ENCODE measurements at regions not wholly inside any gene's neighbourhood (a gene's known extent, or its start where the extent isn't known, plus 50 kb on each side); places are given as distances from the start of the nearest gene placed in this dataset.

GRCh38 chr11:56876621-56877275, 112.0 kb upstream of the OR5AK2 start:
- WGBS (ENCODE audit: insufficient coverage), result 80% methylated on average over 1 of the region's 3 CpGs
- no peak for TF ChIP-seq EZH2 (IDR thresholded peaks at IDR 0.05; ENCODE audit: borderline replicate concordance, insufficient read depth, low read depth, low read length, poor library complexity, severe bottlenecking)
- TF ChIP-seq, protein P1, sequence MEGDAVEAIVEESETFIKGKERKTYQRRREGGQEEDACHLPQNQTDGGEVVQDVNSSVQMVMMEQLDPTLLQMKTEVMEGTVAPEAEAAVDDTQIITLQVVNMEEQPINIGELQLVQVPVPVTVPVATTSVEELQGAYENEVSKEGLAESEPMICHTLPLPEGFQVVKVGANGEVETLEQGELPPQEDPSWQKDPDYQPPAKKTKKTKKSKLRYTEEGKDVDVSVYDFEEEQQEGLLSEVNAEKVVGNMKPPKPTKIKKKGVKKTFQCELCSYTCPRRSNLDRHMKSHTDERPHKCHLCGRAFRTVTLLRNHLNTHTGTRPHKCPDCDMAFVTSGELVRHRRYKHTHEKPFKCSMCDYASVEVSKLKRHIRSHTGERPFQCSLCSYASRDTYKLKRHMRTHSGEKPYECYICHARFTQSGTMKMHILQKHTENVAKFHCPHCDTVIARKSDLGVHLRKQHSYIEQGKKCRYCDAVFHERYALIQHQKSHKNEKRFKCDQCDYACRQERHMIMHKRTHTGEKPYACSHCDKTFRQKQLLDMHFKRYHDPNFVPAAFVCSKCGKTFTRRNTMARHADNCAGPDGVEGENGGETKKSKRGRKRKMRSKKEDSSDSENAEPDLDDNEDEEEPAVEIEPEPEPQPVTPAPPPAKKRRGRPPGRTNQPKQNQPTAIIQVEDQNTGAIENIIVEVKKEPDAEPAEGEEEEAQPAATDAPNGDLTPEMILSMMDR (IDR thresholded peaks at IDR 0.05), result no peak
- Histone ChIP-seq H3K79me2 (ENCODE audit: control insufficient read depth, insufficient read depth, low read length) (no peaks in the 10 kb centered on the region), H3K9me3 (ENCODE audit: control extremely low read depth in 1 of 3, control insufficient read depth in 2 of 3, insufficient read depth in 1 of 3, low read length in 2 of 3) (peaks cover 0 to 4% (median 0%) of the 10 kb centered on the region in 3 donors), H4K20me1 (ENCODE audit: control insufficient read depth, insufficient read depth, low read length, poor library complexity, severe bottlenecking) (no peaks in the 10 kb centered on the region), H3K4me3 (ENCODE audit: control extremely low read depth in 1 of 5, extremely low read depth in 1 of 5, insufficient read depth in 1 of 5, low read depth in 2 of 5, low read length in 4 of 5) (no peak overlapping the region), H3K27ac (ENCODE audit: low read length in 2 of 2) (no peak overlapping the region), H3K4me1 (ENCODE audit: control insufficient read depth in 2 of 2, insufficient read depth in 2 of 2, low read length in 2 of 2) (no peaks in the 10 kb centered on the region), H3K36me3 (replicated peaks in 1 of 2; ENCODE audit: control extremely low read depth in 1 of 2, control insufficient read depth in 1 of 2, extremely low read depth in 1 of 2, insufficient read depth in 2 of 2, low read length in 1 of 2) (no peaks in the 10 kb centered on the region), H3K27me3 (replicated peaks in 1 of 4; ENCODE audit: control extremely low read depth in 1 of 4, control insufficient read depth in 3 of 4, insufficient read depth in 4 of 4, low read length in 3 of 4) (no peaks in the 10 kb centered on the region), H2AFZ (ENCODE audit: insufficient read depth, low read depth, low read length, poor library complexity, severe bottlenecking) (no peak overlapping the region), H3K4me2 (replicated peaks; ENCODE audit: low read depth, low read length, poor library complexity, severe bottlenecking) (no peak overlapping the region), H3K9ac (ENCODE audit: low read length) (no peak overlapping the region)
- DNase-seq (no peak), ATAC-seq (ENCODE audit: low read depth) (no peak)
- no peaks in the 10 kb centered on the region for H3K27me3 Mint-ChIP-seq
- peaks cover 6% of the 10 kb centered on the region for H3K9me3 Mint-ChIP-seq (ENCODE audit: insufficient read depth)
- no peak overlapping the region for H3K27ac Mint-ChIP-seq
- intact Hi-C loops (cut with micrococcal nuclease), result no loop called here
- no peaks in the 10 kb centered on the region for H3K4me1 Mint-ChIP-seq
- no peak overlapping the region for H3K4me3 Mint-ChIP-seq
- ChIA-PET CTCF (no interaction called here), POLR2A (no interaction called here)

DNA sequence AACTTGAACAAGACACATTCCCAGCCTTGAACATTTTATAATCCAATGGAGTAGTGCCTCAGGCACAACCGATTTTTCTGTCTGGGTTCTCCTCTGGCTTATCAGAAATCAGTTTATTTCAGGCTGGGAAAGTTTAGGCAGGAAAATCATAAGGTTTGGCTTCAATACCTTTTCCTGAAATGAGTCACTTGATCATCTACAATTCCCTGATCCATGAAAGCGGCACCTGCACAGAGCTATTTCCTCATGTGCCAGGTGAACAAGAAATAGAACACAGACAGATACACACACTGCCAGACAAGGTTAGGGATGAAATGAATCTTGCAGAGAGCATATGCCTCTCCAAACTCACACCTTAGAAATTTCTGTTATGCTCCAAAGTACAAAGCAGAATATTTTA, 106.7 kb upstream of the OR9G4 start:
- ATAC-seq (ENCODE audit: low read depth) (no peak), DNase-seq (no peak)
- Histone ChIP-seq H4K20me1 (ENCODE audit: control insufficient read depth, insufficient read depth, low read length, poor library complexity, severe bottlenecking) (no peaks in the 10 kb centered on the region), H3K9me3 (ENCODE audit: control extremely low read depth in 1 of 3, control insufficient read depth in 2 of 3, insufficient read depth in 1 of 3, low read length in 2 of 3) (no peaks in the 10 kb centered on the region), H3K79me2 (ENCODE audit: control insufficient read depth, insufficient read depth, low read length) (no peaks in the 10 kb centered on the region), H2AFZ (ENCODE audit: insufficient read depth, low read depth, low read length, poor library complexity, severe bottlenecking) (no peak overlapping the region), H3K27me3 (replicated peaks in 1 of 4; ENCODE audit: control extremely low read depth in 1 of 4, control insufficient read depth in 3 of 4, insufficient read depth in 4 of 4, low read length in 3 of 4) (no peaks in the 10 kb centered on the region), H3K4me3 (ENCODE audit: control extremely low read depth in 1 of 5, extremely low read depth in 1 of 5, insufficient read depth in 1 of 5, low read depth in 2 of 5, low read length in 4 of 5) (no peak overlapping the region), H3K27ac (ENCODE audit: low read length in 2 of 2) (no peak overlapping the region), H3K9ac (ENCODE audit: low read length) (no peak overlapping the region), H3K36me3 (replicated peaks in 1 of 2; ENCODE audit: control extremely low read depth in 1 of 2, control insufficient read depth in 1 of 2, extremely low read depth in 1 of 2, insufficient read depth in 2 of 2, low read length in 1 of 2) (no peaks in the 10 kb centered on the region), H3K4me2 (replicated peaks; ENCODE audit: low read depth, low read length, poor library complexity, severe bottlenecking) (no peak overlapping the region), H3K4me1 (ENCODE audit: control insufficient read depth in 2 of 2, insufficient read depth in 2 of 2, low read length in 2 of 2) (no peaks in the 10 kb centered on the region)
- Mint-ChIP-seq H3K4me3 (no peak overlapping the region), H3K27ac (no peak overlapping the region), H3K9me3 (ENCODE audit: insufficient read depth) (no peaks in the 10 kb centered on the region), H3K4me1 (no peaks in the 10 kb centered on the region), H3K27me3 (no peaks in the 10 kb centered on the region)
- ChIA-PET POLR2A (no interaction called here), CTCF (no interaction called here)
- no peak for TF ChIP-seq EZH2 (IDR thresholded peaks at IDR 0.05; ENCODE audit: borderline replicate concordance, insufficient read depth, low read depth, low read length, poor library complexity, severe bottlenecking)
- TF ChIP-seq, protein P1 (IDR thresholded peaks at IDR 0.05), result no peak
- no CpG with 5 or more reads among the region's 2 CpGs for WGBS (ENCODE audit: insufficient coverage)
- intact Hi-C loops (cut with micrococcal nuclease), result no loop called here
